ENCODE measurements at regions not wholly inside any gene's neighbourhood (a gene's known extent, or its start where the extent isn't known, plus 50 kb on each side); places are given as distances from the start of the nearest gene placed in this dataset.

- Histone ChIP-seq H3K4me1 (ENCODE audit: insufficient read depth, low read length) (no peaks in the 10 kb centered on the region), H3K9me3 (ENCODE audit: low read length) (no peaks in the 10 kb centered on the region), H2AFZ (ENCODE audit: low read length) (no peak overlapping the region), H4K20me1 (ENCODE audit: insufficient read depth, low read length) (no peaks in the 10 kb centered on the region), H3K27me3 (ENCODE audit: control insufficient read depth in 1 of 2, insufficient read depth in 2 of 2, low read length in 2 of 2) (no peaks in the 10 kb centered on the region), H3K4me2 (ENCODE audit: low read depth, low read length) (no peak overlapping the region), H3K4me3 (replicated peaks in 1 of 3; ENCODE audit: insufficient read depth in 1 of 3, low read depth in 2 of 3, low read length in 3 of 3) (no peak overlapping the region), H3K27ac (ENCODE audit: extremely low read length, insufficient read depth, low read length) (no peak overlapping the region), H3K79me2 (ENCODE audit: insufficient read depth, low read length) (no peaks in the 10 kb centered on the region), H3K36me3 (replicated peaks in 1 of 2; ENCODE audit: control insufficient read depth in 1 of 2, insufficient read depth in 2 of 2, low read length in 2 of 2) (no peaks in the 10 kb centered on the region), H3K9ac (ENCODE audit: insufficient read depth, low read depth, low read length) (no peak overlapping the region)
- no peak for DNase-seq (ENCODE audit: low spot score)
- TF ChIP-seq ZSCAN30 (CRISPR knock-in tag; IDR thresholded peaks at IDR 0.05) (no peak), HMGXB3 (CRISPR knock-in tag; IDR thresholded peaks at IDR 0.05; ENCODE audit: borderline replicate concordance) (no peak), KAT2B (IDR thresholded peaks at IDR 0.05; ENCODE audit: borderline replicate concordance, low read depth, low read length) (no peak), ZNF275 (CRISPR knock-in tag; IDR thresholded peaks at IDR 0.05; ENCODE audit: borderline replicate concordance) (no peak), JUNB (CRISPR knock-in tag; IDR thresholded peaks at IDR 0.05; ENCODE audit: borderline replicate concordance) (no peak), SRSF9 (IDR thresholded peaks at IDR 0.05; ENCODE audit: borderline replicate concordance, insufficient read depth, low read depth, low read length, poor library complexity, severe bottlenecking) (no peak)
- in situ Hi-C loops (cut with HindIII; ENCODE audit: extremely low pct_ligation_motif_present, low pct_unique_long_range_greater_than_20kb) (no loop called here), intact Hi-C loops (cut with micrococcal nuclease; ENCODE audit: unreplicated experiment) (no loop called here)
- POLR2A ChIA-PET, result no interaction called here
- CTCF ChIA-PET (ENCODE audit: low intra/inter-chr PET ratio, low total read pairs), result no interaction called here
- BruUV-seq (replicated peaks), result no TSS peak
- no peak for ATAC-seq
- no peak for FAIRE-seq
- WGBS (ENCODE audit: low lambda C conversion rate), result 18% methylated on average over 11 of the region's 11 CpGs
These were observed 548.5 kb downstream of the CD83 start for GRCh38 chr6:14665827-14666724.

Measured in HepG2 (cell line).